Parathyroid adenoma (tissue), 2 donors: ENCODE measurements at regions not wholly inside any gene's neighbourhood (a gene's known extent, or its start where the extent isn't known, plus 50 kb on each side); places are given as distances from the start of the nearest gene placed in this dataset.

ENCODE experiments used
- H2AFZ ChIP-seq: fragments of 300-600 bp; sonication (generic); one replicate; pipeline ENCODE4 v1.7.0; 2017; ENCODE audit warnings: antibody characterized with exemption, mild to moderate bottlenecking
- H3K27ac ChIP-seq: fragments of 300-600 bp; sonication (generic); one replicate; pipeline ENCODE4 v1.7.0; 2017
- H3K27me3 ChIP-seq: fragments of 300-600 bp; sonication (generic); one replicate; pipeline ENCODE4 v1.7.0; 2017; ENCODE audit warnings: low read length; ENCODE audit not compliant: control insufficient read depth, insufficient read depth
- H3K36me3 ChIP-seq: fragments of 300-600 bp; sonication (generic); one replicate; pipeline ENCODE4 v1.7.0; 2017; ENCODE audit warnings: low read length; ENCODE audit not compliant: control insufficient read depth, insufficient read depth
- H3K4me1 ChIP-seq: fragments of 300-600 bp; sonication (generic); one replicate; pipeline ENCODE4 v1.7.0; 2017; ENCODE audit warnings: control low read depth
- H3K4me2 ChIP-seq: fragments of 300-600 bp; sonication (generic); one replicate; pipeline ENCODE4 v1.7.0; 2017; ENCODE audit warnings: low read length
- H3K4me3 ChIP-seq: fragments of 300-600 bp; sonication (generic); one replicate; pipeline ENCODE4 v1.7.0; 2017; ENCODE audit warnings: low read depth, low read length
- H3K79me2 ChIP-seq: fragments of 300-600 bp; sonication (generic); one replicate; pipeline ENCODE4 v1.7.0; 2017; ENCODE audit warnings: control low read depth
- H3K9ac ChIP-seq: fragments of 300-600 bp; sonication (generic); one replicate; pipeline ENCODE4 v1.7.0; 2017; ENCODE audit warnings: mild to moderate bottlenecking
- H3K9me3 ChIP-seq: fragments of 300-600 bp; sonication (generic); one replicate; pipeline ENCODE4 v1.7.0; 2017; ENCODE audit warnings: low read length; ENCODE audit not compliant: control insufficient read depth
- CTCF ChIP-seq: fragments of 300-600 bp; sonication (generic); IDR thresholded peaks from one replicate; pipeline ENCODE4 v1.7.0; 2017; ENCODE audit warnings: antibody characterized with exemption, mild to moderate bottlenecking
- donor health status: primary hyperparathyroidism.

- Histone ChIP-seq H3K27ac (no peak overlapping the region), H3K4me2 (no peak overlapping the region), H3K79me2 (no peaks in the 10 kb centered on the region), H3K4me1 (no peaks in the 10 kb centered on the region), H3K9ac (no peak overlapping the region), H2AFZ (no peak overlapping the region), H3K27me3 (no peaks in the 10 kb centered on the region), H3K36me3 (no peaks in the 10 kb centered on the region), H3K4me3 (no peak overlapping the region), H3K9me3 (no peaks in the 10 kb centered on the region)
- TF ChIP-seq CTCF: no peak
These were observed 1191.4 kb downstream of the UQCRFS1 start for GRCh38 chr19:28021259-28022185.

GRCh38 chr19:28020619-28021258 lies 1192.2 kb downstream of the UQCRFS1 start:
- Histone ChIP-seq H3K4me3 (no peak overlapping the region), H3K27me3 (no peaks in the 10 kb centered on the region), H3K27ac (no peak overlapping the region), H2AFZ (no peak overlapping the region), H3K4me1 (no peaks in the 10 kb centered on the region), H3K9ac (no peak overlapping the region), H3K9me3 (no peaks in the 10 kb centered on the region), H3K79me2 (no peaks in the 10 kb centered on the region), H3K4me2 (no peak overlapping the region), H3K36me3 (no peaks in the 10 kb centered on the region)
- TF ChIP-seq CTCF: no peak

GRCh38 chr19:28019901-28020300 lies 1193.0 kb downstream of the UQCRFS1 start:
- H3K4me3 ChIP-seq: no peak overlapping the region
- no peak overlapping the region for H3K27ac ChIP-seq
- no peaks in the 10 kb centered on the region for H3K36me3 ChIP-seq
- no peak overlapping the region for H3K9ac ChIP-seq
- H3K4me1 ChIP-seq: no peaks in the 10 kb centered on the region
- H3K27me3 ChIP-seq: no peaks in the 10 kb centered on the region
- H3K4me2 ChIP-seq: no peak overlapping the region
- no peak overlapping the region for H2AFZ ChIP-seq
- no peaks in the 10 kb centered on the region for H3K9me3 ChIP-seq
- no peaks in the 10 kb centered on the region for H3K79me2 ChIP-seq
- no peak for TF ChIP-seq CTCF

- no peaks in the 10 kb centered on the region for H3K79me2 ChIP-seq
- no peaks in the 10 kb centered on the region for H3K4me1 ChIP-seq
- no peak overlapping the region for H3K9ac ChIP-seq
- TF ChIP-seq CTCF: no peak
- no peaks in the 10 kb centered on the region for H3K27me3 ChIP-seq
- no peak overlapping the region for H3K4me3 ChIP-seq
- no peak overlapping the region for H3K27ac ChIP-seq
- H3K4me2 ChIP-seq: no peak overlapping the region
- no peak overlapping the region for H2AFZ ChIP-seq
- no peaks in the 10 kb centered on the region for H3K36me3 ChIP-seq
- no peaks in the 10 kb centered on the region for H3K9me3 ChIP-seq
These were observed 1193.6 kb downstream of the UQCRFS1 start for GRCh38 chr19:28019371-28019770.
